ENCODE measurements at regions not wholly inside any gene's neighbourhood (a gene's known extent, or its start where the extent isn't known, plus 50 kb on each side); places are given as distances from the start of the nearest gene placed in this dataset.

GRCh38 chr1:102531036-102531435 lies 534.3 kb upstream of the OLFM3 start:
- TF ChIP-seq CHD1 (IDR thresholded peaks at IDR 0.05; ENCODE audit: low read depth, low read length) (no peak), ESRRA (IDR thresholded peaks at IDR 0.05; ENCODE audit: low read length) (no peak), BCL3 (IDR thresholded peaks at IDR 0.05; ENCODE audit: borderline replicate concordance, insufficient read depth, low read depth, low read length, poor library complexity, severe bottlenecking) (no peak), STAT1 (conservative IDR thresholded peaks at IDR 0.05) (no peak), CREM (IDR thresholded peaks at IDR 0.05; ENCODE audit: low read depth) (no peak), CTCF (IDR thresholded peaks at IDR 0.05 in 2 of 3, conservative IDR thresholded peaks at IDR 0.05 in 1 of 3; ENCODE audit: control insufficient read depth in 2 of 3, extremely low read depth in 1 of 3, insufficient read depth in 1 of 3, low read depth in 3 of 3, low read length in 3 of 3) (no peak), CEBPB (IDR thresholded peaks at IDR 0.05; ENCODE audit: borderline replicate concordance in 1 of 2, low read depth in 2 of 2, low read length in 2 of 2) (no peak)
